Left hindlimb (tissue), 1 donor: ENCODE measurements at regions not wholly inside any gene's neighbourhood (a gene's known extent, or its start where the extent isn't known, plus 50 kb on each side); places are given as distances from the start of the nearest gene placed in this dataset.

ENCODE experiments used
- DNase-seq: peaks from one replicate; pipeline ENCODE4 v3.0.0-alpha.2; 2018

DNA sequence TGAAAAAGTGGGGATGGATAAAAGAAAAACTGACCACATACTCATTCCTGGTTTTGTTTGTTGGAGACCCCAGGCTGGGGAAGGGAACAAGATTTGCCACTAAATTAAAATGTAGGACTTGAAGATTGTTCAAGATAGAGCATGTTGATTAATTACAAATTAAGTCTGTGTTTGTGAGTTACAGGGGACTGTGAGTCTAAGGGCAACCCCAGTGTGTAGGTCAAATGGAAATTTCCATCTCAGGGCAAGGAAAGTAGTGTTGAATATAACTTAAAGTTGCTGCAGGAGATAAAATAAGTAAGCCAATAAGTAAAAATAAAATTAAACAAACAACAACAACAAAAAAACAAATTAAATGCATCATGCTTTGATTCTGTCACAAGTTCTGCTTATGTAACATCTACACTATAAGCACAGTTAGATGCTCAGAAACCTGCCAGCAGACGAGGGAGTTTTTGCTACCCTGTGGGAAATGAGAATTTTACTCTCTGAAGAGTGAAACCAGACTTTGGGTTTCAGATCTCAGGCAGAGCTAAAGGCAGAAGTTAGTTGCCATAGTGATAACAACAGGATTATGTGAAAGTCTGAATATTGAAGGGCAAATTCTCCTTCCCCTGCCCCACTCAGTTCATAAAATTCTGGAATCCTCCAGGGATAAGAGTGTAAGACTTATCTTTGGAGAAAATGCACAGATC is 352.3 kb downstream of the GRXCR1 start:
- DNase-seq = no peak

DNA sequence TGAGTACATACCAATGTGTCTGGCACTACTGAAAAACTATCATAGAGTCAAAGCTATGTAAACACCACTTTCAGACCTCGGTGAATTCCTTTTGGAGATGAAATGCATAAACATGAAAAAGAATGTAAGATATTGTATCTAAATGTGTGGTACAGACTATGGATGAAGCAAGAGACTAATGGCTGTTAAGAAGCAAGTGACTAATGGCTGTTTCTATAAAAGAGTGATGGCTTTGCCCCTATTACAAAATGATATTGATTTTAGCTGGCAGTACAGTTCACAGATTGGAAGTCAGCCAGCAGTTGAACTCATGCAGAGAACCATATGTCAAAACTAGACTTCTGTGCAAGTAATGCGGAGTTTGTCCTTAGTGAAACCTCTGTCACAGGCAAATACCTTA is 359.3 kb downstream of the GRXCR1 start:
- no peak for DNase-seq

DNA sequence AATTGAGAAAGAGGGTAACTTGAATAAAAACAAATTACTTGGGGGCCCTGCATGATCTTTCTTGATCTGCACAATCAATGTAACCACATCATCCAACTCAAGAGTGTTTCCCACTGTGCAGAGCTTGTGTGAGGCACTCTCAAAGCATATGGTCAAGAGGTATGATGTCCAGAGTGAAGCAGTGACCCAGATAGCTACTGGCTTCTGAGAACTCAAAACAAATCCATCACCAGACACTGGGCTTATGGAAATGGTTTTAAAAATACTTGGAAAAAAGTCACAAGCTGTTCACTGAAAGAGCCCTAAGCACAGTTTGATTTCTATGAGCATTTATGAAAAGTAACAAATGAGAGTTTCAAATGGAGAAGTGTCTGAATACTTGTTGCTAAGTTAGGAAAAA is 361.0 kb downstream of the GRXCR1 start:
- DNase-seq = no peak

DNA sequence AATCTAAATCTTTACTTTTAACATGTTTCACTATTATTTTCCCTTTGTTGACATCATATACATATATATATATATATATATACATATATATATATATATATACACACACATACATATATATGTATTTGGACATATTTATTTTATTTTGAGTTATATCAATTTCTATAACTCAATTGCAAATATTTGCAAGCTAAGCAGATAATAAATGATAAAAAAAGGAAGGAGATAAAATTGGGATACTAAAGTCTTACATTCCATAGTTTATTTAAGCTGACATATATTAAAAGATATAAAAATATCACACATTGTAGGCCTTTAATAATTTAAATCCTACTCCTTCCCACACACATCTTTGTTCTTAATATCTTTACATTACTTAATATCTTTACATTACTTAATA is 372.2 kb downstream of the GRXCR1 start:
- DNase-seq = no peak

DNA sequence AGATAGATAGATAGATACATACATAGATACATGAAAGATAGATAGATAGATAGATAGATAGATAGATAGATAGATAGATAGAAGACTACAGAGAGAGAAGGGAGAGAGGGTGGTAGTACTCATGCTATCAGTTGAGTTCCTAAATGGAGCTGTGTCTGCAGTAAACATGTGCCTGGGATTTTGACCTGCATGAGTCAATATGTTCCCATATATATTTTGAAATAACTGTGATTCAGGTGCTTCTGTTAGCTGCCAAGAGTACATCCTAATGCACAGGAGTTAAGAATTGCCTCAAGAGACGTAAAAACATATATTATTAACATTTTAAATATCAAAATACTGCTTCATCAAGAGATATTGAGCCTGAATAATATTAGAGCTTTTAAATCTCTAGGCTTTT is 379.4 kb downstream of the GRXCR1 start:
- DNase-seq = no peak

DNA sequence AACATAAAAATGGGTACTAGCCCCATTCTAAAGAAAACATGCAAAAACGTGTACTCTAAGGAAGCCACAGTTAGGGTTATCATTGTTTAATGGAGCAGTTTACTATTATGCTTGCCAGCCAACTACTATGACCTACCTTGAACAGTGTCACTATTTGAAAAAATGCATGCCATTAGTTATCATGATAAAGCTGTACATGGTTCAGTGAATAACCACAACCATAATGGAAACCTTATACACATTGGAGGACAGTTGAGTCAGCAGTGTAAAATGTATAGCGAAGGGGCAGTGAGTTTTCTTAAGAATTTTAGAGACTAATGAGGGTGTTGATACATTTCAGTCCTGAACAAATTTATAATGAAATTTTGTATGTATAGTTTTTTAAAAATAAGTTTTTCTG is 381.9 kb downstream of the GRXCR1 start:
- no peak for DNase-seq

DNA sequence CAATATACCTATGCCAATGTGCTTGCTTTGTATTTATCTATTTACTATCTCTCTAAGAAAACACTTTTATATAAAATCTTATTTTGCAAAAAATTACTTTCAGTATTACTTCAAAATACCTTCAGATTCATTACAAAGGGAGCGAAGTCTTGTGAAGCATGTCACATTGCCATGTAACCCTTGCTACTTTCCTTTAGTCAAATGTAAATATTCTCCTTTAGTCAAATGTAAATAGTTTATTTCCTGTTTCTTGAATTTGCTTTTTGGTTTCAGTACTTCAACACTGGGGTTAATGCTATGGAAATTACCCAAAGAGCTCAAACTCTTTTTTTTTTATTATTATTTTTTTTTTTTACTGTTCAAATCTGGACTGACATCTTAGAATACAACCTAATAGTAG is 383.3 kb downstream of the GRXCR1 start:
- DNase-seq = no peak

DNA sequence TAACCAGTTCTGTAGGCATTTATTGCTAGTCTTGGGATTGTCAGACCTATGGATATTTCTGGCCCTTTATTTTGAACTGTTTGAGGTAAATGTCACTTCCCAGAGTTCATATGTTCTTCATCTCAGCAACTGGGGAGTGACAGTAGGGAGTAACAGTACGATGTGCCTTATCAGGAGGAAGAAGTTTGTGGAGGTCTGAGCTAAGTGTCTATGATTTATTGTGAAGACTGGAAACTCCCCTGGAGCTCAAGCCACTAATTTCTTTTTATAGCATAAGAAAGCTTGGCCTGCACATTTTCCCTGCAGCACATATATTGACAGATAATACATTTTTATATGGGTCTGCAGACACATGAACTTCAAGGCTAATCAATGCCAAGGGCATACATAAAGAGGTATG is 383.8 kb downstream of the GRXCR1 start:
- DNase-seq = no peak

DNA sequence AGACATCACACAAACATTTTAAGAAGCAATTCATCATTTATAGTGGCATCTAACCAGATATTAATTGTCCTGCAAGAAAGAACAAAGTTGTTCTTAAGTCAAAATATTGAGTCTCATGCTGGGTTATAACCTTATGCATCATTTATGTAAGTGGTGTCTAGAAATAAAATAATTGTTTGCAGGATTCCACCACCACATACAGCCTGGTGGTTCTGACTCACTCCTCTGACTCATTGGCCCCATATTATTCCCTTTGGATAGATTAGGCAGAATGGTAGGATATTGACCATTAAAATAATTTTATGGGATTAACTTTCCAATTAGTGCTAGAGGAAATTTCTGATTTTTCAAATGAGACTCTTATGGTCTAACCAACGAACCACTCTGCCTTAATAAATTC is 384.5 kb downstream of the GRXCR1 start:
- no peak for DNase-seq

DNA sequence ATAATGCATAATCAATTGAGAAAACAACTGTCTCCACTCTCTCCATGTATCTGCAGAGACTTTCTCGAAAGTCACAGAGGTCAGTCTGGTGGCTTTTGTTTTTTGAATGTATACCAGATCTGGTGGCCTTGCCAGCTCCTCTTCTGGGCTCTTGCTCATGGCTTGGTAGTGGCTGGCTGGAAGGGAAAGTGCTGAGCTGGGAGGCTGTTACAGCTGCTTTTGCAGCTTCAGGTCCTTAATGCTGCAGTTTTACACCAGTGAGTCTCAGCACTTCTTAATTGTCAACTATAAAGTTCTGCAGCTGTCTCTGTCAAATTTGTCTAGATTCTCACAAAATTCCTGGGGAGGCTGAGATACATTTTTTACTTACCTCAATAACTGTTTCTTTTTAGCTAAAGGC is 390.0 kb downstream of the GRXCR1 start:
- DNase-seq = no peak

DNA sequence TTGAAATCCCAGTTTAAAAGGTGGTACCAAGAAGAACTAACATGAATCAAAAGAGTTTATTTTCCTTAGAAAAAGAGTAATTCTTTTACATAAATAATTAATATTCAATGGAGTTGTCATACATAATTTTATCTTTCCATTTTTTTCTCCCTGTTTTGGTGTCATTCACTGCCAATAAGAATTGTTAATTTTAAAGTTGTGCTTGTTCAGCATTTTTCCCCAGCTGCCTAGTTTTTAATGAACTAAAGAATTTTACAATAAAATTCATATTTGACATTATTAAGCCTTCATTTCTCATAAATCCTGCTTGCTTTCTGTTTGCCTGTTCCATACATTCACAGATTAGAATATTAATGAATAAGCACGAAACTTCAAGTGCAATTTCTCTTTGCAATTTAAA is 393.6 kb downstream of the GRXCR1 start:
- no peak for DNase-seq

DNA sequence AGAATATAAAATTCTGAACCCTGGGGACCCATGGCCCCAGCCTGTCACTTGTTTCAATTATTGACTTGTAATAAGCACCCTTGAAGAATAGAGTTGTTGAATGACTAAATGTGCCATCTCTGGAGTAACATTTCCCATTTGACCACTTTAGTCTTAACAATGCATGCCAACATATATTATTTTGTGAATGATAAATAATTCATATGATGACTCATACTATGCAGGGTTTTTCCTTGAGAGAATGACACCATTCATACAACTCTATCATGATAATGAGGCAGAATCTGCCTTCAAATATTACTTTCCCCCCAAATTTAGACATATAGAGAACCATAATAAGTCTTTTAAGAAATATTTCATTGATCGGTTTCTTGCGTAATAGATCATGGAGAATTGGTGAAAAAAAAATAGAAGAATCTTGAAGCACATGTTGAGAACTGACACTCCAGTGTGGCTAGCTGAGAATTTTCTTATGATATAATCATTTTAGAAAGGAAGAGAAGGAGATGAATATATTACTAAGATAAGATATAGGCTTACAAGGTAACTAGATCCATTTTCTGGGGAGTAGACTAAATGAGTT is 404.5 kb downstream of the GRXCR1 start:
- no peak for DNase-seq

DNA sequence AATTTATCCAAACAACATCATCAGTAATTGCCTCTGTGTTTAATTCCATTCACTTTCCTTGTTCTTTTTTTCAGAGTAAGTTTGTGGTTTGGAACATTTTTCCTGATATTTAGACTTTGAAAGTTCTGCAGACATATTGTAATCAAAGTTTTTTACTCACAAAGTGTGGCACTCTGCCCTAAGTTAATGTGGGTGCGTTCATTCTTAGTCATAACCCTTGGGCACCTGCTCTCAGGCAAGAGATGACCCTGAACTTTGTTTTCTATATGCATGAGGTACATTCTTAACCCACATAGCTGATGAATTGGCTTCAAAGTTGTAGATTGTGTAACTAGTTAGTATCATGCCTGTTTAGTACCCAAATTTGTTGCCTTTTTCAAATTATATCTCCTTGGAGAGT is 424.3 kb downstream of the GRXCR1 start:
- no peak for DNase-seq

DNA sequence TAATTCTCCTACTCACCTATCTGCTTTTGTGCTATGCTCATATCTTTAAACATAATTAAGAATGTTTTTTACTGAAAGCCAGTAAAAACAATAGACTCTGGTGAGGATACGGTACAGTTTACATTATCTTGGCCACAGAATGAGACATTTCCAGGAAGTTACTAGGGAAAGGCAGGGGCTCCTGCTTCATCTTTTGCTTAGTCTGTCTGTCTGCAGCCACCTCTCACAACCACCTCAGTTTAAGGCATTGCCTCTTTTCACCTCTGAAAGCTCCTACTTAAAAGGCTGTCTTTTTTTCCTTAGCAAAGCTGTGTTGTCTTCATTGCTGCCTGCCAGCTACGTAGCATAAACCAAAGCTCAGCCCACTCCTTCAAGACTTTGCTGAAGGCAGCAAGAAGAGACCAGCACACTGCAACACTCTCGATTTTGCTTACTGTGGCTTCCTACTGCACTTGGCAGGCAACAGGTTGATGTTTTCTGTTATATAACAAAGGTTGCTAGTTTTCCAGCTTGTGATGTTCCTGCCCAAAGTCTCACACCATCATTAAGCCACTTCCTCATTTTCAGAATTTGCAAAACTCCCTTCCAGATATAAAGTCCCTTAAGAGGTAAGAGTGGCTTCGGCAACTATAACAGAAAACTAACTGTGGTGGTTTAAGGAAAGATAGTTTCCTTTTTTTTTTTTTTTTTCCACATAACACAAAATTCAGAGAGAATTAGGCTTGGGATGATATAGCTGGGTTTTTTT is 432.9 kb downstream of the GRXCR1 start:
- DNase-seq = no peak

DNA sequence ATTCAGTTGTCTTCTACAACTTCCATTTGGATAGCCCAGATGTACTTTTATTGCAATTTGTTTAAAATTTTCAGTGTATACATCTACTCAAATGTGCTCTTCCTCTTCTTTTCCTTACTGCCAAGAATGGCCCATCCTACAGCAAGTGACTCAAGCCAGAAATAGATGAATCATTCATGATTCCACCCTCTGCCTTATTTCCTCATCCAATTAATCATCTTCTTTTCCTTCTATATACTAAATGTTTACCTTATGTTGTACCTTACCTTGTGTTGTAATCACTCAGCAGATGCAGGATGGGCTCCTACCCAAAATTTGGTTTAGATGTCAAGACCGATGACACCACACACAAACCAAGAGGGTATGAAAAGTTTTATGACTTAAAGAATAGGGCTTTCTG is 437.8 kb downstream of the GRXCR1 start:
- DNase-seq = no peak

DNA sequence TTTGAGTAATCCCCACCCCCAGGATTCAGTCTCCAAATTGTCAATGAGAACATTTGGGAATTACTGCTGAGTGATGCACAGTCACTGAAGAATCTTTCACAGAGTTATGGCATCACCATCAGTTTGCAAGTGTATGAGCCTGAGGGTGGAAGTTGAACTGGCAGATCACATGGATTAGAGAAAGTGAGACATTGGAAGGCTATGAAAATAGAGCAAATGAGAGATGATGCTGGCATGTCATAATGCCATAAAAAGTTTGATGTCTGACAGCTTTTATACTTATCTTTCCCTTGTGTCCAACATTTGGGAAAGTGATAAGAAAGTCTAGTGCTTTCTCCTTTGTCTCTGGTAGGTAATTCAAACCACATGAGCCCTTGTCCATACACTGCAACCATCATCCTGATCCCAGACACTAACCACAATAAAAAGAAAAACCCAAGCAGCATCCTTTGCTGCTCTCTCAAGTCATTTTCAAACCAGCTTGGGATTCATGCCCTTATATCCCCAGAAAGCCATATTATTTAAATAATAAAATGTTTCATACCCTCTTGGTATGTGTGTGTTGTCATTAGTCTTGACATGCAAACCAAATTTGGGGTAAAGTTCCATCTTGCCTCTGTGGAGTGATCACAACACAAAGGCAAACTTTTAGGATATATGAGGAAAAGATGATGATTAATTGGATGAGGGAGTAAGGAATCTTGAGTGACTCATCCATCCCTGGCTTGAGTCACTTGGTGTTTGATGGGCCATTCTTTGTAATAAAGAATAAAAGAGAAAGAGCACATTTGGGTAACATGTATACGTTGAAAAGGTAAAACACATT is 438.9 kb downstream of the GRXCR1 start:
- DNase-seq = no peak

DNA sequence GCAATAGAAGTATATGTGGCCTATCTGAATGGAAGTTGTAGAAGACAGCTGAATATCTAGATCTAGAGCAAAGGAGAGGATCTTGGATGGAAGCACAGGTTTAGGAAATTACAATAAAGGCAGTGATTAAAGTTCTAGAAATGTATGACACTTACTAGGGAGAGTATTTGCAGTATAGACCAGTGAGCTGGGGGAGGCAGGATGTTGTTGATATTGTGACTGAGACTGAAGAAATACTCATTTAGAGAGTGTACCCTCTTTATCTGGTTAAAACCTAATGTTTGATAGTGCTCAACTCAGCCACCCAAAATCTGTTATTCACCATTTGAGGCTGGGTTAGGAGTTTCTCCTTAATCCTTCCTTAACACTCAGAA is 439.5 kb downstream of the GRXCR1 start:
- no peak for DNase-seq

DNA sequence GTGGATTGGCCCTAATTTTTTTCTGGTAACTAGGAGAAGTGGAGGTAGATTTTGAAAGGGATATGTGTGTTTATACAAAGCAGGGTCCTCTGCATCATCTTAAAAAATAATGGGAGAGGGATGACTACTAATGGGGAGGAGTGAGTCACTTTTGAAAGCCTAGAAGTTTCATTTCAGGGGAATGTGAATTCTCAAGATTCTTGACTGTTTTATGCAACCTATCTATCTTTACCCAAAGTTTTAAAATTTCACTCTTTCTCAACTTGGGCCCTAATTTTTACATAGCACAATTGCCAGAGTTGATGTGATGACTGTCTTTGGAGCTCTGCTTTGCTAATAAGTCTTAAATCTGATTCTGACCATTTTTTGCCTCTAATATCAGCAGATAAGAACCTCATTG is 445.2 kb downstream of the GRXCR1 start:
- DNase-seq = no peak

DNA sequence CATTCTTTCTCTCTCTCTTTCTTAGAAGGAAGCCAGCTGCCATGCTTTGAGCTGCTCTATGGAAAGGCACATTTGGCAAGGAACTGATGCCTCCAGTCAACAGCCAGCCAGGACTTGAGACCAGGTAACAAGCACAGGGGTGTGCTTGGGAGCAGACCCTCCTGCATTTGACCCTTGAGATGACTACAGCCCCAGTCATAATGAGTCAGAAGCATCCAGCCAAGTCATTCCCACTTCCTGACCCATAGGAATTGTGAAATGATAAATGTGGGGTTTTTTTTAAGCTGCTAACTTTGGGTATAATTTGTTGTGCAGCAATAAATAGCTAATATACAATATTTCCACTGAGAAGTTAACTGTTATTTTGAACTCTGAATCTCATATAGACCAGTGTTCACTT is 446.9 kb downstream of the GRXCR1 start:
- DNase-seq = no peak

DNA sequence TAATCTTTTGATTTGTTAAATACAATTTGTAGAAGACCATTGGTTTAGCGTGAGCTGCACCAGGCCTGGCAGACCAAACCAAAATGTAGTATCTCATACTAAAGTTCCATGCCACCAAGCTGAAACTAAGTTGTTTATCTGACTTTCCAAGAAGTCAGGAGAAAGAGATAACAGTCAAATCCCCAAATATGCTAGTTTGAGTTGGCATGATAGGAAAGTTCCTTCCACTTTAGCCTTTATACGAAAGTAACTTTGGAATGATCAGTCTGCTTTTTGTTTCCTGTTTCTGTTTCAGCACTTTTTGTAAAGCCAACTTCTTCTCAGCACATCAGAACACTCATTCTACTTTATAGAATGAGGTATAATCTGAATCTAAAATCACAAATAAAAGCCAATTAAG is 449.2 kb downstream of the GRXCR1 start:
- DNase-seq = no peak

DNA sequence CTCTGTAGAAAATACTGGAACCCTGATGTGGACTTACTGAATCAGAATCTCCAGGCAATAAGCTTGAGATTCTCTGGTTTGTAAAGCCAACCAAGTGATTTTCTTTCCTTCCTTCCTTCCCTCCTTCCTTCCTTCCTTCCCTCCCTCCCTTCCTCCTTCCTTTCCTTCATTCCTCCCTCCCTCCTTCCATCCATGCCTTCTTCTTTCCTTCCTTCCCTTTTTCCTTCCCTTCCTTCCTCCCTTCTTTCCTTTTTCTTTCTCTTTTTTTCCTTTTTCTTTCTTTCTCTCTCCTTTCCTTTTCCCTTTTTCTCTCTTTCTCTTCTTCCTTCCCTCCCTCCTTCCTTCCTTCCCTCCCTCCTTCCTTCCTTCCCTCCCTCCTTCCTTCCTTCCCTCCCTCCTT is 450.8 kb downstream of the GRXCR1 start:
- no peak for DNase-seq

DNA sequence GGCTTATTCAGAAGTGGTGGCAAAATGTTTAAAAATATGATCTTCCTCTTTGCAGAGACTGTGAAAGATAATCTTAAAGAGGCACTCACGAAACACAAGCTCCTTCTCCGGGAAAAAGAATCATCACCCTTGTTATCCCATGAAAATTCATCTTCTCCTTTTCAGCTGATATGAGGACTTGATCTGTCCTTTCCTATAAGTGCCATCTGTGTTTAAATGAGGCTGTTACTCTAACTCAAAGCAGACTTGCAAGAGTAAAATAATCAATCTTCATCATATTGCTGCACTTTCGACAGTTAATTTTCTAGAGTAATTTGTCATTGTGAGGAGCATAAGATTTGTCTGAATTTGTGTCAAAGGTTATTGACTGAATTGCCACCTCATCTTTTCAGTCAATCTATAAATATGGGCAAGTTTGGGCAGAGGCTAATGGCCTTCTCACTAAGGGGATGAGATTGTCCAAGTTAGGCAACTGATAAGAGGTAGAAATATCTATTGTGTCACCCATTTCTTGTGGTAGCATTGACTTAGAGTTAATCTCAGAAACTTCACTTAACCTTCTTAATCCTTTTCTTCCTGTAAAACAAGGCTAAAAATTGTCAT is 452.9 kb downstream of the GRXCR1 start:
- no peak for DNase-seq

DNA sequence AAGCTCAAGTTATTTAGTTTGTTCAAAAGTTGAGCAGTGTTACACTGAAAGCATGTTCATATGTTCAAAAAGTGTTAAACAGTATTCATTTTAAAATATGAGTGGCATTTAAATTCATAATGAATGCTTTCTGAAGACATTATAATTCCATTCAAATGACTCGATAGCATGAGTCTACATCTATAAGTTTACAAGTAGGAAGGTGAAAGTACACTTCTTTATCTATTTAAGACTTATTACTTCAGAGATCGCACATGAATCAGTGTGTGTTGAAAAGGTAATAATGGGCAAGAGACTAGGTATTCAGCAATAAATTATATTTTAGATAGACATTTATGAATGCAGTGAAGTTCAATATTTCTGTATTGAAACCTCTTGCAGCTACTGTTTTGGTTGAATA is 456.1 kb downstream of the GRXCR1 start:
- no peak for DNase-seq
